Activated naive CD4-positive, alpha-beta T cell (primary cell): ENCODE measurements at regions not wholly inside any gene's neighbourhood (a gene's known extent, or its start where the extent isn't known, plus 50 kb on each side); places are given as distances from the start of the nearest gene placed in this dataset.

Source experiments
- DNase-seq, 4 experiments: peaks; one replicate each; lab custom pipeline; 2025; lab: John Stamatoyannopoulos, UW

DNA sequence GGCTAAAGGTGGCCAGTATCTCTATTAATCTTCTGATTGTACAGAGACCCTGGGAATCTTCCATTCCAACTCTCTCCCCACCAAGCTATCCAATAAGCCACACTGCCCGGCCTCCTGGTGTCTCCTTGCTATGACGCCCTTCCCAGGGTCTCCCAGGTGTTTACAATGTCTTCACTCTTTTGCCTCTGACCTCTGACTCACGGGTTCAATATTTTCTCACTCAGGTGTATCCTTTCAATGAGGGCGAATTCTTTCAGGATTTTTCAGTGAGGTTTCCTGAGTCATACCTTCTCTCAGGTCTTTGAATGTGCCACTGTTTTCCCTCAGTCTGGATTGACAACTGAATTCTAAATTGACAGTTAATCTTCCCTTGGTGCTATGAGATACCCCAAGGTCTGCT is 53.7 kb upstream of the IRX4 start:
- no peak for DNase-seq

DNA sequence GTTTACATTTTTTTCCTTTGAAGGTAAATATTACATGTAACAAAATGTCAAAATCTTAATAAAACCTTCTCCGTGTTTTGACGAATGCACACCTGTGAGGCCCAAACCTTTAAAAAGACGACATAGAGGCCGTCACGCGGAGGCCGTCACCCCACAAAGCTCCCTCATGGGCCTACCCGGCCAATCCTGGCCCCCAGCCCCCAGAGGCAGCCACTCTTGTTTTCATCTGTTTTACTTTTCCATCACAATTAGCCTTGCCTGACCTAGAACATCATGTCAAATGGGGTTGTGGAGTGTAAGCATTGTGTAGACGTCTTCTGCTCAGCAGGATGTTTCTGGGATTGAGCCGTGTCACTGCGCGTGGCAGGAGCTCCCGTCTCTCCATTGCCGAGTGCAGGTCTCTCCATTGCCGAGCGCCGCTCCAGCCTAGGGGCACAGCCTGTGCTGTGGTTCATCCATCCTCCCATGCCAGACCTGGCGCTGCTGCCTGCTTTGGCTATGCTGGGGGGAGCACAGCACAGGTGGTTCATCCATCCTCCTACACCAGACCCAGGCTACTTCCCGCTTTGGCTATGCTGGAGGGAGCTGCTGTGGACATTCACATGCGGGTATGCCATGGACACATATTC is 52.2 kb upstream of the IRX4 start:
- DNase-seq, result no peak

GRCh38 chr5:1934056-1934394 is 51.3 kb upstream of the IRX4 start:
- no peak for DNase-seq

- DNase-seq, result no peak
These were observed 50.8 kb upstream of the IRX4 start for GRCh38 chr5:1933364-1934055.
